A673 (cell line): ENCODE measurements at regions not wholly inside any gene's neighbourhood (a gene's known extent, or its start where the extent isn't known, plus 50 kb on each side); places are given as distances from the start of the nearest gene placed in this dataset.

ENCODE experiments used
- EZH2 ChIP-seq: fragments of 200-600 bp; sonication (generic); IDR thresholded peaks from 2 replicates; pipeline ENCODE4 v1.6.1; 2017; ENCODE audit warnings: borderline replicate concordance, low read depth, mild to moderate bottlenecking, mixed read lengths, antibody characterized with exemption, low read length; ENCODE audit not compliant: poor library complexity, severe bottlenecking
- TF ChIP-seq, protein P1 (sequence below): fragments of 300-800, 200-600 bp; sonication (generic); conservative IDR thresholded peaks from 2 replicates; pipeline ENCODE4 v1.5.1; 2017; ENCODE audit warnings: low read depth, mild to moderate bottlenecking, antibody characterized with exemption, low read length, moderate library complexity, mixed read lengths

DNA sequence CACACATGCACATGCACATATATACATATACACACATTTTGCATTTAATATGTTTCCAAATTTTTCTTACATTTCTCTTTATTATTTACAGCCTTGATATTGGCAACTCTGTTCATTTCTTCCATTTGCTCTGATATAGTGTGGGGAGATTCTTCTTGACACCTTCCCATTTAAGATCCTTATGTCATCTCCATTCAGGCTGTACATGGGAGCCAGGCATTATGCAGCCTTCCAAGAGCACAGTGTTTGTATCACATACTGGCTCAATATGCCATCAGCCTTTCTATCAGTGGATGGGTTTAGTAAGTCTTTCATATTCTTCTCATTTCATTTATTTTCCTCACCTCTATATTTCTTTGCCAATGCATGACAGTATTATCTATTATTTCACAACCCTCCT, 372.3 kb upstream of the FTMT start:
- TF ChIP-seq, protein P1, sequence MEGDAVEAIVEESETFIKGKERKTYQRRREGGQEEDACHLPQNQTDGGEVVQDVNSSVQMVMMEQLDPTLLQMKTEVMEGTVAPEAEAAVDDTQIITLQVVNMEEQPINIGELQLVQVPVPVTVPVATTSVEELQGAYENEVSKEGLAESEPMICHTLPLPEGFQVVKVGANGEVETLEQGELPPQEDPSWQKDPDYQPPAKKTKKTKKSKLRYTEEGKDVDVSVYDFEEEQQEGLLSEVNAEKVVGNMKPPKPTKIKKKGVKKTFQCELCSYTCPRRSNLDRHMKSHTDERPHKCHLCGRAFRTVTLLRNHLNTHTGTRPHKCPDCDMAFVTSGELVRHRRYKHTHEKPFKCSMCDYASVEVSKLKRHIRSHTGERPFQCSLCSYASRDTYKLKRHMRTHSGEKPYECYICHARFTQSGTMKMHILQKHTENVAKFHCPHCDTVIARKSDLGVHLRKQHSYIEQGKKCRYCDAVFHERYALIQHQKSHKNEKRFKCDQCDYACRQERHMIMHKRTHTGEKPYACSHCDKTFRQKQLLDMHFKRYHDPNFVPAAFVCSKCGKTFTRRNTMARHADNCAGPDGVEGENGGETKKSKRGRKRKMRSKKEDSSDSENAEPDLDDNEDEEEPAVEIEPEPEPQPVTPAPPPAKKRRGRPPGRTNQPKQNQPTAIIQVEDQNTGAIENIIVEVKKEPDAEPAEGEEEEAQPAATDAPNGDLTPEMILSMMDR, result no peak
- TF ChIP-seq EZH2, result no peak
